GM18858 (cell line): ENCODE measurements at regions not wholly inside any gene's neighbourhood (a gene's known extent, or its start where the extent isn't known, plus 50 kb on each side); places are given as distances from the start of the nearest gene placed in this dataset.

ENCODE experiments used
- ATAC-seq: cut with Tn5 transposase; IDR thresholded peaks from one replicate; pipeline ENCODE4 v1.9.1; 2021; ENCODE audit not compliant: unreplicated experiment

GRCh38 chr9:18371141-18371540, 102.8 kb upstream of the ADAMTSL1 start:
- ATAC-seq = no peak

- no peak for ATAC-seq
These were observed 102.3 kb upstream of the ADAMTSL1 start for GRCh38 chr9:18371621-18372020.

GRCh38 chr9:18379073-18379811, 94.7 kb upstream of the ADAMTSL1 start:
- ATAC-seq = no peak

- no peak for ATAC-seq
These were observed 91.7 kb upstream of the ADAMTSL1 start for GRCh38 chr9:18382243-18382642.

GRCh38 chr9:18384066-18384465, 89.9 kb upstream of the ADAMTSL1 start:
- ATAC-seq = no peak

- no peak for ATAC-seq
These were observed 88.1 kb upstream of the ADAMTSL1 start for GRCh38 chr9:18385696-18386490.

GRCh38 chr9:18390393-18390792, 83.6 kb upstream of the ADAMTSL1 start:
- ATAC-seq = no peak

GRCh38 chr9:18393340-18394130, 80.4 kb upstream of the ADAMTSL1 start:
- no peak for ATAC-seq

- no peak for ATAC-seq
These were observed 79.1 kb upstream of the ADAMTSL1 start for GRCh38 chr9:18394847-18395351.

GRCh38 chr9:18396102-18396728, 77.7 kb upstream of the ADAMTSL1 start:
- no peak for ATAC-seq

GRCh38 chr9:18397076-18397475, 76.9 kb upstream of the ADAMTSL1 start:
- ATAC-seq = no peak

- no peak for ATAC-seq
These were observed 75.9 kb upstream of the ADAMTSL1 start for GRCh38 chr9:18398038-18398437.

- no peak for ATAC-seq
These were observed 69.4 kb upstream of the ADAMTSL1 start for GRCh38 chr9:18404434-18405029.

GRCh38 chr9:18405240-18405639, 68.7 kb upstream of the ADAMTSL1 start:
- ATAC-seq = no peak

GRCh38 chr9:18410983-18411382, 63.0 kb upstream of the ADAMTSL1 start:
- ATAC-seq = no peak

- no peak for ATAC-seq
These were observed 52.6 kb upstream of the ADAMTSL1 start for GRCh38 chr9:18421391-18421790.

- ATAC-seq = no peak
These were observed 51.5 kb upstream of the ADAMTSL1 start for GRCh38 chr9:18422296-18423036.

- no peak for ATAC-seq
These were observed 50.0 kb upstream of the ADAMTSL1 start for GRCh38 chr9:18423791-18424531.
